ENCODE measurements at regions not wholly inside any gene's neighbourhood (a gene's known extent, or its start where the extent isn't known, plus 50 kb on each side); places are given as distances from the start of the nearest gene placed in this dataset.

- H3K27ac ChIP-seq (ENCODE audit: low read depth in 1 of 2, low read length in 2 of 2): no peak overlapping the region
- TF ChIP-seq EGR1 (IDR thresholded peaks at IDR 0.05; ENCODE audit: low read depth in 2 of 2) (no peak), RXRA (IDR thresholded peaks at IDR 0.05) (peak; percentile 90 to 95), YY1 (IDR thresholded peaks at IDR 0.05) (no peak), RAD21 (IDR thresholded peaks at IDR 0.05) (peak; percentile 28 to 52), FOXA1 (IDR thresholded peaks at IDR 0.05) (no peak), MAX (IDR thresholded peaks at IDR 0.05) (no peak), CTCF (IDR thresholded peaks at IDR 0.05; ENCODE audit: low read depth, low read length, missing input control) (no peak), HNF4A (conservative IDR thresholded peaks at IDR 0.05) (peak; percentile 30 to 58), GABPA (IDR thresholded peaks at IDR 0.05 in 1 of 2, conservative IDR thresholded peaks at IDR 0.05 in 1 of 2) (no peak), HNF4G (IDR thresholded peaks at IDR 0.05) (no peak), TAF1 (conservative IDR thresholded peaks at IDR 0.05) (no peak), NR2F2 (IDR thresholded peaks at IDR 0.05) (no peak), ATF3 (IDR thresholded peaks at IDR 0.05) (no peak), JUND (IDR thresholded peaks at IDR 0.05) (no peak), REST (IDR thresholded peaks at IDR 0.05) (no peak), SP1 (IDR thresholded peaks at IDR 0.05) (peak; percentile 46), ZBTB33 (IDR thresholded peaks at IDR 0.05) (no peak), FOXA2 (IDR thresholded peaks at IDR 0.05) (no peak)
- no peaks in the 10 kb centered on the region for H3K9me3 ChIP-seq (ENCODE audit: control insufficient read depth in 4 of 4, low read length in 3 of 4)
- DNase-seq (ENCODE audit: low spot score): no peak
- H3K9ac ChIP-seq (ENCODE audit: low read depth in 1 of 2, low read length in 2 of 2): no peak overlapping the region
- WGBS: 63% methylated on average over 7 of the region's 7 CpGs
- no peak overlapping the region for H3K4me3 ChIP-seq (ENCODE audit: low read depth in 1 of 3, low read length in 3 of 3)
- H3K27me3 ChIP-seq (ENCODE audit: control insufficient read depth in 4 of 4, insufficient read depth in 4 of 4, low read length in 3 of 4): no peaks in the 10 kb centered on the region
- peaks cover 0 to 14% (median 6%) of the 10 kb centered on the region in 4 donors for H3K4me1 ChIP-seq (ENCODE audit: control insufficient read depth in 4 of 4, insufficient read depth in 4 of 4, low read length in 3 of 4)
- H3K36me3 ChIP-seq (ENCODE audit: control insufficient read depth in 4 of 4, insufficient read depth in 3 of 4, low read depth in 1 of 4, low read length in 3 of 4): no peaks in the 10 kb centered on the region
Measured at GRCh38 chr5:125222597-125223240, 476.3 kb upstream of the ZNF608 start.

All from liver (tissue), 8 donors.